ENCODE measurements at regions not wholly inside any gene's neighbourhood (a gene's known extent, or its start where the extent isn't known, plus 50 kb on each side); places are given as distances from the start of the nearest gene placed in this dataset.
A peak's percentile ranks its signal among the peaks of the same experiment; 100 is the strongest.

GRCh38 chr4:55253948-55254593 lies 92.0 kb upstream of the SRD5A3 start:
- Histone ChIP-seq H3K9ac (ENCODE audit: low read length) (no peak overlapping the region), H3K79me2 (ENCODE audit: insufficient read depth, low read length) (no peaks in the 10 kb centered on the region), H3K36me3 (ENCODE audit: insufficient read depth, low read length) (no peaks in the 10 kb centered on the region), H3K27me3 (ENCODE audit: insufficient read depth, low read length) (no peaks in the 10 kb centered on the region), H3K4me3 (ENCODE audit: insufficient read depth, low read depth, low read length) (no peak overlapping the region), H3K4me1 (ENCODE audit: insufficient read depth, low read length) (no peaks in the 10 kb centered on the region), H2AFZ (ENCODE audit: low read depth, low read length) (no peak overlapping the region), H3K9me3 (ENCODE audit: insufficient read depth, low read depth, low read length) (no peaks in the 10 kb centered on the region), H3K4me2 (ENCODE audit: low read length) (no peak overlapping the region), H3K27ac (ENCODE audit: low read depth, low read length) (no peak overlapping the region), H4K20me1 (ENCODE audit: insufficient read depth, low read length) (no peaks in the 10 kb centered on the region)
- Mint-ChIP-seq H3K4me3 (ENCODE audit: unreplicated experiment) (no peak overlapping the region), H3K27ac (ENCODE audit: unreplicated experiment) (no peak overlapping the region), H3K36me3 (ENCODE audit: low read depth, unreplicated experiment) (no peaks in the 10 kb centered on the region), H3K27me3 (ENCODE audit: low read depth, unreplicated experiment) (no peaks in the 10 kb centered on the region), H3K9me3 (ENCODE audit: unreplicated experiment) (no peaks in the 10 kb centered on the region), H3K4me1 (ENCODE audit: low read depth, unreplicated experiment) (peaks cover 9% of the 10 kb centered on the region)
- DNase-seq (ENCODE audit: low read depth) (no peak), FAIRE-seq (no peak)
- TF ChIP-seq EZH2 (IDR thresholded peaks at IDR 0.05; ENCODE audit: insufficient read depth, low read length) (no peak), CTCF (IDR thresholded peaks at IDR 0.05; ENCODE audit: insufficient read depth, low read depth, low read length) (no peak)

GRCh38 chr4:55255179-55255578 lies 90.9 kb upstream of the SRD5A3 start:
- Mint-ChIP-seq H3K27ac (ENCODE audit: unreplicated experiment) (peak overlapping the region; percentile 55), H3K4me3 (ENCODE audit: unreplicated experiment) (no peak overlapping the region), H3K4me1 (ENCODE audit: low read depth, unreplicated experiment) (peaks cover 9% of the 10 kb centered on the region), H3K36me3 (ENCODE audit: low read depth, unreplicated experiment) (no peaks in the 10 kb centered on the region), H3K27me3 (ENCODE audit: low read depth, unreplicated experiment) (no peaks in the 10 kb centered on the region), H3K9me3 (ENCODE audit: unreplicated experiment) (no peaks in the 10 kb centered on the region)
- no peak overlapping the region for H2AFZ ChIP-seq (ENCODE audit: low read depth, low read length)
- no peaks in the 10 kb centered on the region for H3K9me3 ChIP-seq (ENCODE audit: insufficient read depth, low read depth, low read length)
- no peak overlapping the region for H3K4me2 ChIP-seq (ENCODE audit: low read length)
- H3K79me2 ChIP-seq (ENCODE audit: insufficient read depth, low read length) = no peaks in the 10 kb centered on the region
- no peak overlapping the region for H3K27ac ChIP-seq (ENCODE audit: low read depth, low read length)
- no peaks in the 10 kb centered on the region for H3K36me3 ChIP-seq (ENCODE audit: insufficient read depth, low read length)
- no peaks in the 10 kb centered on the region for H3K4me1 ChIP-seq (ENCODE audit: insufficient read depth, low read length)
- peak; percentile 53 for DNase-seq (ENCODE audit: low read depth)
- no peaks in the 10 kb centered on the region for H3K27me3 ChIP-seq (ENCODE audit: insufficient read depth, low read length)
- no peaks in the 10 kb centered on the region for H4K20me1 ChIP-seq (ENCODE audit: insufficient read depth, low read length)
- no peak overlapping the region for H3K4me3 ChIP-seq (ENCODE audit: insufficient read depth, low read depth, low read length)
- FAIRE-seq = no peak
- no peak overlapping the region for H3K9ac ChIP-seq (ENCODE audit: low read length)
- TF ChIP-seq CTCF (IDR thresholded peaks at IDR 0.05; ENCODE audit: insufficient read depth, low read depth, low read length) = no peak
- no peak for TF ChIP-seq EZH2 (IDR thresholded peaks at IDR 0.05; ENCODE audit: insufficient read depth, low read length)

GRCh38 chr4:55256787-55257186 lies 89.3 kb upstream of the SRD5A3 start:
- H3K9ac ChIP-seq (ENCODE audit: low read length) = no peak overlapping the region
- no peaks in the 10 kb centered on the region for H3K79me2 ChIP-seq (ENCODE audit: insufficient read depth, low read length)
- TF ChIP-seq EZH2 (IDR thresholded peaks at IDR 0.05; ENCODE audit: insufficient read depth, low read length) (no peak), CTCF (IDR thresholded peaks at IDR 0.05; ENCODE audit: insufficient read depth, low read depth, low read length) (no peak)
- peaks cover 9% of the 10 kb centered on the region for H3K4me1 Mint-ChIP-seq (ENCODE audit: low read depth, unreplicated experiment)
- no peaks in the 10 kb centered on the region for H3K9me3 ChIP-seq (ENCODE audit: insufficient read depth, low read depth, low read length)
- FAIRE-seq (no peak), DNase-seq (ENCODE audit: low read depth) (no peak)
- no peak overlapping the region for H3K4me3 ChIP-seq (ENCODE audit: insufficient read depth, low read depth, low read length)
- no peaks in the 10 kb centered on the region for H3K9me3 Mint-ChIP-seq (ENCODE audit: unreplicated experiment)
- no peaks in the 10 kb centered on the region for H4K20me1 ChIP-seq (ENCODE audit: insufficient read depth, low read length)
- no peaks in the 10 kb centered on the region for H3K36me3 ChIP-seq (ENCODE audit: insufficient read depth, low read length)
- H3K36me3 Mint-ChIP-seq (ENCODE audit: low read depth, unreplicated experiment) = no peaks in the 10 kb centered on the region
- H3K4me1 ChIP-seq (ENCODE audit: insufficient read depth, low read length) = no peaks in the 10 kb centered on the region
- no peak overlapping the region for H3K27ac ChIP-seq (ENCODE audit: low read depth, low read length)
- no peak overlapping the region for H3K4me2 ChIP-seq (ENCODE audit: low read length)
- H3K27me3 Mint-ChIP-seq (ENCODE audit: low read depth, unreplicated experiment) = no peaks in the 10 kb centered on the region
- no peak overlapping the region for H3K4me3 Mint-ChIP-seq (ENCODE audit: unreplicated experiment)
- no peaks in the 10 kb centered on the region for H3K27me3 ChIP-seq (ENCODE audit: insufficient read depth, low read length)
- no peak overlapping the region for H2AFZ ChIP-seq (ENCODE audit: low read depth, low read length)
- H3K27ac Mint-ChIP-seq (ENCODE audit: unreplicated experiment) = no peak overlapping the region

Data from astrocyte (in vitro differentiated cells and primary cell).